NAMALWA (cell line): ENCODE measurements at regions not wholly inside any gene's neighbourhood (a gene's known extent, or its start where the extent isn't known, plus 50 kb on each side); places are given as distances from the start of the nearest gene placed in this dataset.
"Not testable (repeated sequence)": the region's sequence is repeated elsewhere in the genome, so short reads cannot be mapped to it uniquely, and the experiment has no call there.

Experiments
- DNase-seq: peaks from one replicate; pipeline ENCODE4 v3.0.0-alpha.2; 2015; ENCODE audit warnings: low spot score

DNA sequence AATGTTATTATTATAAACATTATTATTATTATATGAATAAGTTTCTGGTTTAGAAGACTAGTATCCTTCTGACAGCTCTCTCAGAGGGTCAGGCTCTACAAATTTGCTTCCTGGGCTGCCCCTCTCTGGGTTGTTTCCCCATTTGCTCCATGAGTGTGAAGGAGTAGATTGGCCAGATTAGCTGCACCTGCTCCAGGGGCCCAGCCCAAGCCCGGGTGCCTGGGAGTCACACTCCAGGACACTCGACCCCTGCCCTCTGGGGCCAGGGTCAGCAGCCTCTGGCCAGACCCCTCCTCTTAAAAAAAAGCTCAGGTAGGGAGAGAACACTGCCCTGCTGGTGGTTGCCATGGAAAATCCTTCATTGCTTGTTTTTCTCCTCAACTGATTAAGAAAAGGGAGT, 169.0 kb upstream of the FOXD4L5 start:
- DNase-seq: not testable (repeated sequence)

DNA sequence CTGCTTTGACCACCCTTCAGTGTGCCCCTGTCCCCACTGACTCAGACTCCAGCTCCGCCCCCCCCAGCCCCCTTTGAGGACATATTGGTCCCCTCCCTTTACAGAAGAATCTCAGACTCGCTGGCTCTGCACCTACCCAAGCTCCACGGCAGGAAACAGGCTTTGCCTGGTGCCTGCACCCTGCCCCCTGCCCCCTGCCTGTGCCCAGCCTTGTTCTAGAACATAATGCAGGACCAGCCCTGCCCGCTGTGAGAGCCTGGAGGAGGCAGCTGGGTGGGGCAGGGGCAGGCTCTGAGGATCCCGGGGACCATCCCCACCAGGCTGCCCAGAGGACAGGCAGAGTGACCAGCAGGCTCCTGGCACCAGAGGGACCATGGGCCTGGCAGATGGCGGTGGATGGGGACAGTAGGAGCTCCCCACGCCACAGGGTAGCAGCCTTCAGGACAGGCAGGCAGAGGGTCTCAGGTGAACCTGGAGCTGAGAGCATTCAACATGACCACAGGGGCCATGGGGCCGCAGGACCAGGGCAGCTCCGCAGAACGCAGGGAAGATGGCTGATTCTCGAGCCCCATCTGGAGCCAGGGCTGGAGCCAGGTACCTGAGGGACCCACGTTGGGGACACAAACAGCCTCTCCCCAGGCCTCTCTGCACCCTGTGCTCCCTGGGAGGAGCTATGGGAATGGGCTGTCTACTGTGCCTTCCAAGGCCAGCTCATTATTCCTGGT, 165.0 kb upstream of the FOXD4L5 start:
- not testable (repeated sequence) for DNase-seq

DNA sequence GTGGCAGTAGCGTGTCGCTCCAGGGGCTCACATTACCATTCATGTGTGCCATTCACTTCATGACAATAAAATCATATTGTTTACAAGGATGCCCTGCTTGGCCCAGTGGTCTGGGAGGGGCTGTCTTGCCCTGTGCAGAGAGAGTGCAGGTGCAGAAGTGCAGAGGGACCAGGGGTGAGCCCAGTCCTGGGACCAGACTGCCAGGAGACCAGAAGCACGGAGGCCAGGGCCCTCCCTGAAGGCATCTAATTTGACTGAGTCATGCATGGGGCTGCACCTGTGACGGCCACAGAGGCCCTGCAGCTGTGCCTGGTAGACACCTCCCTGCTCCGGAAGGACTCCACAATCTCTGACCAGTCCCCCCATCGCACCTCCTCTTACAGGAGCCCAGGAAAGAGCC, 164.4 kb upstream of the FOXD4L5 start:
- no peak for DNase-seq

DNA sequence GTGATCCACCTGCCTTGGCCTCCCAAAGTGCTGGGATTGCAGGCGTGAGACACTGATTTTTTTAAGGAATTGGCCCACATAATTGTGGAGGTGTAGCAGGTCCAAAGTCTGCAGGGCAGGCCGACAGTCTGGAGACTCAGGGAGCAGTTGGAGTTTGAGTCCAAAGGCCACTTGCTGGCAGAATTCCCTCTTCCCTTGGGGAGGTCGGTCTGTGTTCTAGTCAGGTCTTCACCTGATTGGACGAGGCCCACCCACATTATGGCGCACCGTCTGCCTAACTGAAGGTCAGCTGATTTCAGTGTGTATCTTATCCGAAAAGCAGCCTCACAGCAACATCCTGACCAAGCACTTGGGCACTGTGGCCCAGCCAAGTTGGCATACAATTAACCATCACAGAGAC, 162.1 kb upstream of the FOXD4L5 start:
- DNase-seq: not testable (repeated sequence)

DNA sequence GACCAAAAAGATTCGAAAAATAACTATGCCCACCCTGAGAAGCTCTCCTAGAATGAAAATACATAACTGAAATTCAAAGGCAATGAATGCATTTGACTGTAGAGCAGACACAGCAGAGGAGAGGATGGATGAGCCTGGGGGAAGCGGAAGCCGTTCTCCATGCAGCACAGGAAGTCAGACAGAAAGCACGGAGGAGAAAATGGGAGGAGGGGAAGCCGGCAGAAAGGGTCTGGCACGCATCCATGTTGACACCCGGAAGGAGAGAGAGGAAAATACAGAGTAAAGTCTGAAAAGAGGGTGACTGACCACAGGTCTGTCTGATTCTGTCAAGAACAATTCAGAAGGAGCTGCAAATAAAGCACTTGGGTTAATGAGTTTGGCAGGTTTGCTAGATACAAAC, 161.0 kb upstream of the FOXD4L5 start:
- not testable (repeated sequence) for DNase-seq

DNA sequence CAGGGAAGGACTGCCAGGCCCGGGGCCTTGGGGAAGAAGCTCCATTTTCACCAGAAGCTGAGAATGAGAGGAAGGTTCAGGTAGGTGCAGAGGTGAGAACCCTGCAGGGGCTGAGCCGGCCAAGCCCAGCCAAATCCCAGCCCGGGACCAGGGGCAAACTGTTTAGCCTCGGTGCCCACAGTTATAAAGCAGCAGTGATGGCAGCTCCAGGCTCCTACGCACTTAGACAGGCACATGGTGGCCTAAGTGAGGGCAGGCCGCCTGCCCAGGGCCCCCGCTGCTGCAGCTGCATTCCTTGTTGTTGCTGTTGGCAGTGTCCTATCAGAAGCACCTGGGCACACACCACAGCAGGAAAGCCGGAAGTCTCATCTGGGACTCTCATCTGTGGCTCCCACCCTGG, 159.9 kb upstream of the FOXD4L5 start:
- no peak for DNase-seq

DNA sequence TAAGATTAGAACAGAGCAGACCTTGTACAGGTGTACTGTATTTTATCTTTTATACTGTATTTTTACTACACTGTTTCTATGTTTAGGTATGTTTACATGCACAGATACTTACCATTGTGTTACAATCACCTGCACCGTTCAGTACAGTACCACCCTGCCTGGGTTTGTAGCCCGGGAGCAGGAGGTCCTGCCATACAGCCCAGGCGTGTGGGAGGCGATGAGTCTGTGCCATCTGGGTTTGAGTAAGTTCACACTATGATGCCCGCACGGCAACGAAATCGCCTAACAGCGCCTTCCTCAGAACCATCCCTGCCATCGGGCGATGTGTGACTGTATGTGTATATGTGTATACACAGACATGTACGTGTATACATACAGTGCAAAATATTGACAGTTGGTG, 157.1 kb upstream of the FOXD4L5 start:
- DNase-seq: not testable (repeated sequence)

DNA sequence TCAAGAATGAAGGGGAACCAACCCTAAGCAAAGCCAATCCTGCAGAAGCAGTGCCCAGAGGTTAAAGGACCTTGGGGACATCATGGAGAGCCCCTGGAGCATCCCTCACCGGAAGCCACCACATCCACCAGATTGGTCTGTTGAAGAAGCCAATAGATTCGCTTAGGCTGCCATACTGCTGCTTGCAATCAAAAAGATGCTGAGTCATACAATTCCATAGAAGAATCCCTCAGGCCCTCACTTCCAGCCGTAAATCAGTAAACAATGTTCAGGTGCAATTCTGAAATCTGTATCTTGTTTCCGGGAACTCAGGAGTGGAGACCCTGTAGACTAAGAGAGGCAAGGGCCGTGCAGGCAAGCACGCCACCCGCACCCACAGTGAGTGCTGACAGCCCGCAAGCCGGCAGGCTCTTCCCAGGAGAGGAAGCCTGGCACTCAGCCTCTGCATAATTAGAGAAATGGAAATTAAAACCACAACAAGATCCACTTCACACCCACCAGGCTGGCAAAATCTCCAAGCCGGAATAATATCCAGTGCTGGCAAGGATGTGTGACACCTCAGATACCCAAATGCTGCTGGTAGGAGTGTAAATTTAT, 156.4 kb upstream of the FOXD4L5 start:
- not testable (repeated sequence) for DNase-seq

DNA sequence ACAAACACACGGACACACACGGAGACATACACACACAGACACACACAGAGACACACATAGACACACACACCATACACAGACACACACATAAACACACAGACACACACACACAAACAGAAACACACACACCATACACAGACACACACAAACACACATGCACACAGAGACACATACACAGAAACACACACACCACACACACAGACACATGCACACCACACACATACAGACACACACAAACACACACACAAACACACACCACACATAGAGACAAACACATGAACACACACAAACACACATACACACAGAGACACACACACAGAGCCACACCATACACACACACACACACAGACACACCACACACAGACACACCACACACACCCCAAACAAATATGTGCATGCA, 152.7 kb upstream of the FOXD4L5 start:
- no peak for DNase-seq

DNA sequence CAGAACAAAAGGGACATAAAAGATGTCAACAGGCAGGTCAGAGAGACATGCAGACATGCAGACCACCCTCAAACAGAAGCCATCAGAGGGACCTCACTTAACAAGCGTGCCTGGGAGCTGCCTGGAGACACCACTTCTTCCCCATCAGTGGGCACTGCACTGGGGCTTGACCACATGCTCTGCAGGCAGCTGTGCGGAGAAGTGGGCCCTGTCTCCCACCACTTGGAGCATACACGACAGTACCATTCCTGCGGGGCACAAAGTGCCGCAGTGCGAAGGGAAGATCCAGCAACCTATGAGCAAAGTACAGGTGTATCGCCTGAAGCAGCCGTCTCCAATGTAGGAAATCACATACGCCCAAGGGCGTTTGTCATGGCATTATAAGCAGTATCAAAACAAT, 150.5 kb upstream of the FOXD4L5 start:
- DNase-seq: no peak

DNA sequence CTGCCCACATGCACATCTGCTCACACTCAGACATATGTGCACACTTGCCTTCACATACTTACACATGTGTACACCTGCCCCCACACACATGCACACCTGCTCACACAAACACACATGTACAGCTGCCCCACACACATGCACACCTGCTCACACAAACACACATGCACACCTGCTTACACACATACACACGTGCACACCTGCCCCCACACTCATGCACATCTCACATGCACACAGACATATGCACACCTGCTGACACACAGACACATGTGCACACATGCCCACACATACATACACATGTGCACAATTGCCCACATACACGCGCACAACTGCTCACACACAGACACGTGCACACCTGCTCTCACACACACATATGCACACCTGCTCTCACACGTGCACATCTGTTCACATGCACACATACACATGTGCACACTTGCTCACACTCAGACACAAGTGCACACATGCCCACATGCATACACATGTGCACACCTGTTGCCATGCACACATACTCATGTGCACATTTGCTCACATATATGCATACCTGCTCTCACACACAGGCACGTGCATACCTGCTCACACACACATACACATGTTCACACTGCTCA, 147.8 kb upstream of the FOXD4L5 start:
- DNase-seq: no peak

DNA sequence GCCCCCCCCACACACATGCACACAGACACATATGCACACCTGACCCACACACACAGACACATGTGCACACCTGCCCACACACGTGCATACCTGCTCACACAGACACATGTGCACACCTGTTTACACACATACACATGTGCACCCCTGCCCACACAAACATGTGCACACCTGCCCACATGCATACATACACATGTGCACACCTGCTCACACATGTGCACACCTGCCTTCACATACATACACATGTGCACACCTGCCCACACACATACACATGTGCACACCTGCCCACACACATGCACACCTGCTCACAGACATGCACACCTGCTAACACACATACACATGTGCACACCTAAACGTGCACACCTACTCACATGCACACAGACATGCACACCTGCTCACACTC, 147.0 kb upstream of the FOXD4L5 start:
- DNase-seq: no peak

DNA sequence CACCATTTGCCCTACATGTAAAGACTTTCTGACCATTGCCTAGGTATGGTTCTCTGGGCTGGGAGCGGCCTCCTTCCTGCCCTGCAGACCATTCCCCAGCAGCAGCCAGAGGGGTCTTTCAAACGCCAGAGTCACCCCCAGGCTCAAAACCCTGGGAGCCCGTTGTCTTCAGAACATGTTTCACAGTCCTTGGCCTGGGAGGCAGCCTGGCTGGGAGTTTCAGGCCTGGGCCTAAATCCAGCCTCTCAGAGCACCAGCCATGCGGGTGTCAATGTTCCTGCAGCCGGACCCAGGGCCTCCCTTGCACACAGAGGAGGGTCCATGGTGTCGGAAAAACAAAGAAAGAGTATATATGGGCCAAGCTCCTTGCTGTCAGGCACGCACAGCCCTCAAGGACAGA, 145.2 kb upstream of the FOXD4L5 start:
- no peak for DNase-seq

DNA sequence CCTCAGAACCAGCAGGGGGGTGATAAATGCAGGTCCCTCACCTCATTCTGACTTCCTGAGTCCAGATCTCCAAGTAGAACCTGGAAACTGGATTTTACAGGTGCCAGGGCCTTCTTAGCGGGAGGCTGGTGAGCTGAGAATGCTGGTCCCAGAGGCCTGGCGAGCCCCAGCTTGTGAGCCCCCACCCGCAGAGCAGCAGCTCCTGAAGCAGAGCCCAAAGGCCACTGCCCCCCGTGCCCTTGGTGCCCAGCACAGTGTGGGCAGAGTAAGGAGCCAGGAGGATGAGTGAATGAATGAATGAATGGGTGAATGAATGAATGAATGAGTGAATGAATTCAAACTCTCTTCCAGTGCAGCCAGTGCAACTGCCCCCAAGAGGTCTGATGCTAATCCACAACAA, 142.4 kb upstream of the FOXD4L5 start:
- not testable (repeated sequence) for DNase-seq

DNA sequence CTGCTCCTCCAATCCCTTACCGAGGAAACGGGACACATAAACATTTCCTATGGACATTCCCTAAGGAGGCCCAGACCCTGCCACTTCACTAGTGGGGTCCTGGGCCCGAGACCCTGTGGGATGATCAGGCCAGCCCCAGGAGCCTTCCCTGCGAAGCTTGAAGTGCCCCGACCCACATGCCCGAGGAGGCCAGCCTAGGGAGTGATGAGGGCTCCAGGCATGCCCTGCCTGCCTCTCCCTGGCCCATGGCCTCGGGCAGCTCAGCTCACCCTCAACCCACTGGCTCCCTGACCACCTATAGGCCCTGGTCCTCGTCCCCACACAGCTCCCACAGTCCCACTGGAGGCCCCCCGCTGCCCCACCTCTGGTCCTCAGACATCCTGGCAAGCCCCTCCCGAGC, 141.8 kb upstream of the FOXD4L5 start:
- not testable (repeated sequence) for DNase-seq

DNA sequence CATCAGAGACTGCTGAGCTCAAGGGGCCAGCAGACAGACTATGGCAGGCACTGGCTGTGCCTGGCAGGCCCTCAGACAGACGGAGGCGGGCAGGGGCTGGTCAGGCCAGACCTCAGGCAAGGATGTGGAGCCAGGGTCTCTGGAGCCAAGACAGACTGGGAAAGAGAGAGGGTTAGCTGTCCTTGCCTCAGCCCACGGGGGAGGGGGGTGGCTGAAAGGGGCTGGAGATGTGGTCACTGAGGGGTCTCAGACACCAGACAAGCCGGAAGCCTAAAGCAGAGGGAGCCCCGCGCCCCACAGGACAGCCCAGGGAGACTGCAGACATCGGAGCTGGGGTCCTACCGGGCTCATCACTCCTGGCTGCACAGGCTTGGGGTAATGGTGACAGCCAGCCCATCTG, 141.2 kb upstream of the FOXD4L5 start:
- DNase-seq: no peak

DNA sequence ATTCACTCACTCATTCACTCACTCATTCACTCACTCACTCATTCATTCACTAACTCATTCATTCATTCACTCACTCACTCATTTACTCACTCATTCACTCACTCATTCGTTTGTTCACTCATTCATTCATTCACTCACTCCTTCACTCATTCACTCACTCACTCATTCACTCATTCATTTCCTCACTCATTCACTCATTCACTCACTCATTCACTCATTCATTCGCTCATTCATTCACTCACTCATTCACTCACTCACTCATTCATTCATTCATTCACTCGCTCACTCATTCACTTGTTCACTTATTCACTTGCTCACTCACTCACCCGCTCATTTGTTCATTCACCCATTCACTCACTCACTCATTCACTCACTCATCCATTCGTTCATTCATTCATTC, 140.2 kb upstream of the FOXD4L5 start:
- not testable (repeated sequence) for DNase-seq

DNA sequence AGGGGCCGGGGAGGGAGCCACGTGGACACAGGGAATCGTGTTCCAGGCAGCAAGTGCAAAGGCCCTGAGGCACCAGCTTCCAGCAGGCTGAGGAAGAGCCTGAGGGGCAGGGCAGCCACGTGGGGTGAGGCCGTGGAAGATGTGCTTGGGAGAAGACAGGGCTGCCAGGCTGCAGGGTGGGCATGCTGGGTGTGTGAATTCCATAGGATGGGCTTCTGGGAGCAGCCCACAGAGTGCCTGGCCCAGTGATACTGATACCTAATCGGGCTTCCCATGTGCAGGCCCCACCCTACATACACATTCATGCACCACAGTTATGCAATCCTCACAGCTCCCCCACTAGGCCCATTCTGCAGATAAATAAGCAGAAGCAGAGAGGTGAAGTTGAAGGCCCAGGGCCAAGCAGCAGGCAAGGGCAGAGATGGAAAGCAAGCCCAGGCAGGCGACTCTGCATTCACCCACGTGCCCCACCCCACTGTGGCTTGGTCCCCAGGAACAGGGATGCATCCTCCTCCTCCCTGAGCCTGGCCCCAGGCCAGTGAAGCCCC, 139.5 kb upstream of the FOXD4L5 start:
- peak; percentile 27 for DNase-seq

DNA sequence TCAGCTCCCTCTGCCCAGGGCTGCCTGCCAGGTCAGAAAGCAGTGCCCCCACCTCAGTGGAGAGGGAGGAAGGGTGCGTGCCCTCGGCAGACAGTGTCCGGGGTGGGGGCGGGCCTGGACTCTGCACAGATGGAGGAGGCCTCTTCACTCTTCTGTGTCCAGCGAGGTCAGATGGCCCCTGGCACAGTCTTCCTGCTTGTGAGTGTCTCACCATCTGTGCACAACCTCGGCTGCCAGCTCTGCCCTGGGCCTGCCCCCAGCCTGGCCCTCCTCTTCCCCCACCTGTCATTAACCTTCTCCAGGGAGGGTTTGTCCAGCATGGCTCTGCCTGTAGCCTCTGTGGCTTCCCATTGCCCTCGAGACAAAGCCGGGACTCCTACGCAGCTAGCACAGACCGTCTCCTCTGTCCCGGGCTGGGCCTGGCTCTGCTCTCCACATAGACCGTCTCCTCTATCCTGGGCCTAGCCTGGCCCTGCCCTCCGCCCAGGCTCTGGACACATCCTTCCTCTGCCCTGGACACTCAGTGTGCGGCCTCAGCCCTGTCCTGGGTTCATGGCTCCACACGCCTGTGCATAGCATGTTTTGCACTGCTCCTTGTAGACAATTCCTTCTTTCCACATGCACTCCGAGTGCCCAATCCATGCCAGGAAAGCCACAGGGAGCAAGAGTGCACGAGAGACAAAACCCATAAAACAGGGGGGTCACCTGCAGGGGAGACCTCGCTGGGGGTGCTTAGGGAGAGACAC, 138.9 kb upstream of the FOXD4L5 start:
- DNase-seq: not testable (repeated sequence)

DNA sequence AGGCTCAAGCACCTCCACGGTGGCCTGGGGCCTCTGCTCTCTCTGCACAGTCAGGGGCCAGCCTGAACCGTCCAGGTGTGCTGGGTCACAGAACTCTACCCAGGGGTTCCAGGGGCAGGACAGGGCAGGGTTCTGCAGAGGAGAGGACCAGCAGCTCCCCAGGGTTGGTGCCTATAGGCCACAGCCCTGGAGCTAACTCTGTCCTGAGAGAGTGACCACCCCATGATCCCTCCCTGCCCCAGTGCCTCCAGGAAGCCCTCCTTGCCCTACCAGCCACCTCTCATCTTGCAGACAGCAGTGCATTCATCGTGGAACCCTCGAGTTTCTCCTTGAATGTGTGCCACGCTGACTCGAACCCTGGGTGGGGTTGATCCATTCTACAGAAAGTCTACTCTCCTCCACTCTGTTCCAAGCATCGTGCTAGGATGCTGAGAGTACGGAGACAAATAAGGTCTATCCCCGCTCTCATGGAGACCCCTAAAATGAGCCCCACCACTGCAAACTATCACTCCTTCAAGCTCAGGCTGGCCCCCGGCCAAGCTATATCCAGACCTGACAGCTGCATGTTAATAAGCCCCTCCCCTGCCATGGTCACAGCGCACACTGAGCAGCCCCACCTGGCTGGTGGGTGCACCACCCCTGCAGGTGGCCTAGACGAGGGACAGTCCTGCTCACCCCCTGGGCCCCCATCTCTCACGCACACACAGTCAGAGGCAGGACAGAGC, 138.1 kb upstream of the FOXD4L5 start:
- not testable (repeated sequence) for DNase-seq

DNA sequence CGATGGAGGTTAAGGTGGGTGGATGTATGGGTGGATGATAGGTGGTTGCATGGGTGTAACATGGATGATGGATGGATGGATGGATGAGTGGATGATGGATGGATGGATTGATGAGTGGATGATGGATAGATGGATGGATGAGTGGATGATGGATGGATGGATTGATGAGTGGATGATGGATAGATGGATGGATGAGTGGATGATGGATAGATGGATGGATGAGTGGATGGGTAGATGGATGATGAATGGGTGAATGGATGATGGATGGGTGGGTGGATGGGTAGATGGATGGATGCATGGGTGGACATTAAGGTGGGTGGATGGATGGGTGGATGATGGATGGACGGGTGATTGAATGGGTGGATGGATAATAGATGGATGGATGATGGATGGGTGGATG, 136.5 kb upstream of the FOXD4L5 start:
- not testable (repeated sequence) for DNase-seq

DNA sequence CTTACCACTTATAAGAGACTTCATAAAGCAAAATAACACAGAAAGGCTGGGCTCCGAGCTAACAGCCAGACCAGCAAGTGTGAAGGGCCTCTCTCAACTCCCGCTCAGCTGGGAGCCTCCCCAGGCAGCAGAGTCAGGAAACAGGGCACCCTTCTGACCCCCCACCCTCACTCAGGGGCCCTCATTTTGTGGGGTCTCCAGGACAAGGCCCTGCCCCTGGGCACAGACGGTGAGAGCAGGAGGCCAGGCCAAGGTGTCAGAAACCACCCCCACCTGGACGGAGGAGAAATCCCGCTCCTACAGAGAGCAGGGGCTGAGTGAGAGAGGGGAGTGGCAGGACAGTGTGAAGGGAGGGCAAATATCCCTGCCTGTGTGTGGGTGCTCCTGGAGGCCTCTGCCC, 135.8 kb upstream of the FOXD4L5 start:
- no peak for DNase-seq
